ENCODE measurements at regions not wholly inside any gene's neighbourhood (a gene's known extent, or its start where the extent isn't known, plus 50 kb on each side); places are given as distances from the start of the nearest gene placed in this dataset.

DNA sequence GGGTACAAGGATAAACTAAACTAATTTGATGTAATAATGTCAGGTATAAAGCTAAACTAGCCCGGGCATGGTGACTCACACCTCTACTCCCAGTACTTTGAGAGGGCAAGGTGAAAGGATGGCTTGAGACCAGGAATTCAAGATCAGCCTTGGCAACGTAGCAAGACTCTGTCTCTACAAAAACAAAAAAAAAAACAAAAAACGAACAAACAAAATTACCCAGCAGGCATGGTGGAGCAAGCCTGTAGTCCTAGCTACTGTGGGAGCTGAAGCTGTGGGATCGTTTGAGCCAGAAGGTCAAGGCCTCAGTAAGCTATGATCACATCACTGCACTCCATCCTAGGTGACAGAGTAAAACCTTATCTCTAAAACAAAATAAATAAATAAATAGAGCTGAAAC, 131.8 kb upstream of the KYNU start:
- TF ChIP-seq POLR2A (IDR thresholded peaks at IDR 0.05; ENCODE audit: low read length) (no peak), GATA1 (IDR thresholded peaks at IDR 0.05; ENCODE audit: low read depth, low read length) (no peak)
